ENCODE measurements at regions not wholly inside any gene's neighbourhood (a gene's known extent, or its start where the extent isn't known, plus 50 kb on each side); places are given as distances from the start of the nearest gene placed in this dataset.

GRCh38 chr11:134749040-134749839 lies 337.2 kb upstream of the B3GAT1 start:
- ChIA-PET RAD21 (ENCODE audit: low non-redundant PET in 1 of 2, low total read pairs in 2 of 2, uncharacterized antibody in 2 of 2, unreplicated experiment in 2 of 2) (no interaction called here), POLR2A (no interaction called here), CTCF (no interaction called here)
- Histone ChIP-seq H3K9ac (ENCODE audit: low read length) (no peak overlapping the region), H3K36me3 (ENCODE audit: control insufficient read depth in 1 of 2, insufficient read depth in 2 of 2, low read length in 2 of 2) (no peaks in the 10 kb centered on the region), H3K27me3 (ENCODE audit: insufficient read depth, low read length) (0 out of 2 replicates have a peak, but pooled peaks cover 21% of the 10 kb centered on the region), H4K20me1 (ENCODE audit: insufficient read depth) (no peaks in the 10 kb centered on the region), H3K9me3 (ENCODE audit: control insufficient read depth in 1 of 2, insufficient read depth in 1 of 2, low read depth in 1 of 2, low read length in 2 of 2) (no peaks in the 10 kb centered on the region), H3K27ac (ENCODE audit: low read depth, low read length) (no peak overlapping the region), H2AFZ (ENCODE audit: low read depth, low read length, poor library complexity, severe bottlenecking) (no peak overlapping the region), H3K4me3 (replicated peaks in 1 of 2; ENCODE audit: low read depth in 1 of 2, low read length in 2 of 2) (no peak overlapping the region), H3K4me1 (ENCODE audit: control insufficient read depth in 1 of 2, insufficient read depth in 2 of 2, low read length in 2 of 2) (no peaks in the 10 kb centered on the region), H3K9me2 (ENCODE audit: insufficient read depth) (no peaks in the 10 kb centered on the region), H3K79me2 (ENCODE audit: insufficient read depth, low read length) (no peaks in the 10 kb centered on the region), H3K4me2 (ENCODE audit: low read length) (no peak overlapping the region)
- no TSS peak for BruUV-seq (replicated peaks)
- intact Hi-C loops (cut with micrococcal nuclease): no loop called here
- ATAC-seq (no peak), DNase-seq (ENCODE audit: low read depth, low spot score) (no peak)
- TF ChIP-seq ZBTB33 (IDR thresholded peaks at IDR 0.05; ENCODE audit: extremely low read depth, insufficient replicate concordance, low read length): no peak
- TF ChIP-seq ZNF274 (IDR thresholded peaks at IDR 0.05; ENCODE audit: low read depth, low read length): no peak
- TF ChIP-seq CTCF (IDR thresholded peaks at IDR 0.05 in 2 of 3, conservative IDR thresholded peaks at IDR 0.05 in 1 of 3; ENCODE audit: borderline replicate concordance in 1 of 3, insufficient read depth in 1 of 3, low read depth in 2 of 3, low read length in 2 of 3): no peak
- TF ChIP-seq EGR1 (IDR thresholded peaks at IDR 0.05; ENCODE audit: low read depth): no peak
- no peak for TF ChIP-seq SP1 (IDR thresholded peaks at IDR 0.05; ENCODE audit: low read depth)
- no peak for TF ChIP-seq CEBPB (IDR thresholded peaks at IDR 0.05; ENCODE audit: low read depth)
- no peak for TF ChIP-seq POLR2A (IDR thresholded peaks at IDR 0.05; ENCODE audit: borderline replicate concordance, extremely low read depth, insufficient read depth, insufficient read length)

Measured in HCT116 (cell line).